GM12875 (cell line): ENCODE measurements at regions not wholly inside any gene's neighbourhood (a gene's known extent, or its start where the extent isn't known, plus 50 kb on each side); places are given as distances from the start of the nearest gene placed in this dataset.

Source experiments
- H3K4me3 ChIP-seq: one replicate; pipeline ENCODE4 v1.5.1; 2011; ENCODE audit warnings: low read depth, low read length, control low read depth
- TF ChIP-seq, protein P1 (sequence below): IDR thresholded peaks from 2 replicates; pipeline ENCODE4 v1.5.1; 2011; ENCODE audit warnings: low read depth, mild to moderate bottlenecking, control low read depth, inconsistent platforms, low read length, moderate library complexity, borderline replicate concordance; ENCODE audit not compliant: insufficient read depth

DNA sequence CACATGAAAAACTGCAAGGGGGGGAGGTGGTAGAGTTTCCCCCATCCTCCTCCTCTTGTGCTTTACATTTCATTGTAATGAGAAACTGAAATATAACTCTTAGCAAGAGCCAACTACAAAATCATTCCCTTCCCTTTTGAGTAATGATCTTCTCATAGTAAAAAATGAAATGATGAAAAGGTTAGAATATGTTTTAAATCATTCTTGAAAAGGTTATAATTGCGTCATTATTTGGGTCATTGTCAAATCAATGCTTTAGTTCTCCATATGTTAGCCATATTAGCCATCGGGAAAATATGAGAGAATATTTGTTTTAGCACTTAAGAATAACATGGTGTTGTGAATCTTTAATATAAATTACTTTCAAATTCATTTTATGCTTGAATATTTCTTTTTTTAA is 1185.0 kb upstream of the CDH18 start:
- TF ChIP-seq, protein P1, sequence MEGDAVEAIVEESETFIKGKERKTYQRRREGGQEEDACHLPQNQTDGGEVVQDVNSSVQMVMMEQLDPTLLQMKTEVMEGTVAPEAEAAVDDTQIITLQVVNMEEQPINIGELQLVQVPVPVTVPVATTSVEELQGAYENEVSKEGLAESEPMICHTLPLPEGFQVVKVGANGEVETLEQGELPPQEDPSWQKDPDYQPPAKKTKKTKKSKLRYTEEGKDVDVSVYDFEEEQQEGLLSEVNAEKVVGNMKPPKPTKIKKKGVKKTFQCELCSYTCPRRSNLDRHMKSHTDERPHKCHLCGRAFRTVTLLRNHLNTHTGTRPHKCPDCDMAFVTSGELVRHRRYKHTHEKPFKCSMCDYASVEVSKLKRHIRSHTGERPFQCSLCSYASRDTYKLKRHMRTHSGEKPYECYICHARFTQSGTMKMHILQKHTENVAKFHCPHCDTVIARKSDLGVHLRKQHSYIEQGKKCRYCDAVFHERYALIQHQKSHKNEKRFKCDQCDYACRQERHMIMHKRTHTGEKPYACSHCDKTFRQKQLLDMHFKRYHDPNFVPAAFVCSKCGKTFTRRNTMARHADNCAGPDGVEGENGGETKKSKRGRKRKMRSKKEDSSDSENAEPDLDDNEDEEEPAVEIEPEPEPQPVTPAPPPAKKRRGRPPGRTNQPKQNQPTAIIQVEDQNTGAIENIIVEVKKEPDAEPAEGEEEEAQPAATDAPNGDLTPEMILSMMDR, result no peak
- no peak overlapping the region for H3K4me3 ChIP-seq

DNA sequence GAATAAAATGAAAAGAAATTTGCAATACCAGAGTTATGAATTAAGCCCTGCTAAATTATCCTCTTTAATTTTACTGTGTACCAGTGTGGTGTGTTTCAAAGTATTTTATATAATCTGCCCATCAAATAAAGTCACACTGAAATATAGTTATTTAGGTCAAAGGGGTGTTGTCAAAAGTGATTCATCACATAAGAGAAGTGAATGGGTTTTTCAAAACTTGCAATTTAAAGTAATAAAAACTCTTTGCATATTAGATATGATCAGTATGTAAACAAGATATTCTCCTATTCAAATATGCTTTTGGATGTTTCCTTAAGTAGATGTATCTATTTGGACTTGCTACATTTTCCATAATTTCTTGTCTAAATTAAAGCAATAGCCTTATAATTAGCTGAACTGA is 1183.0 kb upstream of the CDH18 start:
- TF ChIP-seq, protein P1, result no peak
- H3K4me3 ChIP-seq, result no peak overlapping the region

DNA sequence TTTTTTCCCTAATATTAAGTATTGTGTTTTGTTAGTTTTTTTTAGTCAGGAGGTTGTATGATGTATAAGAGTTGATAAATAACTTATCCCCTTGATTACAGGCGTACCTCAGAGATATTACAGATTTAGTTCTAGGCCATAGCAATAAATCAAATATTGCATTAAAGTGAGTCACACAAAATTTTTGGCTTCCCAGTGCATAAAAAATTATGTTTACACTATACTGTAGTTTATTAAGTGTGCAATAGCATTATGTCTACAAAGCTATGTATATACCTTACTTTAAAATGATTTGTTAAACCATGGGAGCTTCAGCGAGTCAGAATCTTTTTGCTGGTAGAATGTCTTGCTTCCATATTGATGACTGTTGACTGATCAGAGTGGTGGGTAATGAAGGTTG is 1180.6 kb upstream of the CDH18 start:
- no peak overlapping the region for H3K4me3 ChIP-seq
- TF ChIP-seq, protein P1, result no peak

DNA sequence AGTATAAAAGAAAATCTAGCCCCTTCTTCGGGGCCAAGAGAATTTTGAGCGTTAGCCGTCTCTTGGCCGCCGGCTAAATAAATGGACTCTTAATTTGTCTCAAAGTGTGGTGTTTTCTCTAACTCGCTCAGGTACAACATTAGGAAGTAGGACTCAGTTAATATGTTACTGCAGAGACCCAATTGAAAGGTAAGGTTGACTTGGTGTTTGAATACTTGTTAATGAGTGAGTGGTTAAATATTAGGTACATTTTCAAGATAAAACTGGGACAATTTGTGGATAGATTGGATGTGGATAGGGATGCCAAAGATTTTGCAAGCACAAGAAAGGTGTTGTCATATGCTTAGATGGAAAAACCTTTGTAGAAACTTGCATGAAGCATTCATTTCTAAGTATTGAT is 1177.3 kb upstream of the CDH18 start:
- H3K4me3 ChIP-seq, result no peak overlapping the region
- TF ChIP-seq, protein P1, result no peak

DNA sequence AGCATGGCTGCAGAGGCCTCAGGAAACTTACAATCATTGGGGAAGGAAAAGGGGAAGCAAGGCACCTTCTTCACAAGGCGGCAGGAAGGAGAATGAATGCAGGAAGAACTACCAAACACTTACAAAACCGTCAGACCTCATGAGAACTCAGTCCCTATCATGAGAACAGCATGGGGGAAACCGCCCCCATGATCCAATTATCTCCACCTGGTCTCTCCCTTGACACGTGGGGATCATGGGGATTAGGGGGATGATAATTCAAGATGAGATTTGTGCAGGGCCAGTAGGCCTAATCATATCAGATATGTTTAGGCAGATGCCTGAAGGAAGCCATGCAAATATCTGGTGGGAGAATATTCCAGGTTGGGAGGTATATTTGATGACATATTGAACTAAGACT is 1176.4 kb upstream of the CDH18 start:
- no peak overlapping the region for H3K4me3 ChIP-seq
- TF ChIP-seq, protein P1, result no peak

DNA sequence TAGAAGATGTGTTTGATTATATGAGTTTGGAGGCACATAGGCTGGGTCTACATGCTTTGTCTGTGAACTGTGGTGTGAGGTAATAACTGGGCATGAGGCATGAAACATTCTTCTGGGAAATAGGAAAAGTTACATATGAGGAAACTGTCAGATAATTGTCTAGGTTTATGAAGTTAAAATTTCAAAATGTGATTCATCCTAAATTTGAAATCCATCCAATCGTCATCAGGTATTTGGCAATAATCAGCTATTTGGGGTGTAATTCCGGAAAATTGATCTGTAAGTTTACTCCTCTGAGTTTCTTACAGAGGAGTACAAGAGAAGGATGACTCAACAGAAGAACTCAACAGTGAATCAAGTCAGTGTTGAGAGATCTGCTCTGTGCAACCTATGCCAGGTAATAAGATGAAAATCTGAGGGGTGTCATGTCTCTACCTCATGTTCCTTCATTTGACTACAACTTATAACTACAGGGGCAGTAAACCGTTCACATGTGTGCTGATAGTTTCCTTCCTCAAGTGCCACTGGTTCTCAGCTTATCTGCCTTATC is 1171.6 kb upstream of the CDH18 start:
- TF ChIP-seq, protein P1, result no peak
- H3K4me3 ChIP-seq, result no peak overlapping the region

DNA sequence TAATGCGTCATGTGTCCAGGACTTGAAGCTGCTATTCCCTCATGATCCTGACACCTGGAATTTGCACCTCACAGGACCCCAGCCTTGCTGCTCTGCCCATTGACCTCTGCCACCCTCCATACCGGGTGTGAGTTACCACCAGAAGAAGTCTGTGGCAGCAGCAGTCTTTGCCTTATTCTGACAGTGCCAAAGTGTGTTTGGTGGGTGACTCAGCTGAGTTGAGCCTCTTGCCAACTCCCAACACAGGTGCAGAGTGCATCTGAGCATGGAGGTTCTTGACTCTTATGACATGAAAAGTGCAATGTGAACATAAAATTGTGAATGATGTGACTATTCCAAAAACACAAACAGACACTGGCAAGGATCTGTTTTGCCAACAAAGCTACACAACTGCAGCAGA is 1166.5 kb upstream of the CDH18 start:
- TF ChIP-seq, protein P1, result no peak
- H3K4me3 ChIP-seq, result no peak overlapping the region
